Panc1 (cell line): ENCODE measurements at regions not wholly inside any gene's neighbourhood (a gene's known extent, or its start where the extent isn't known, plus 50 kb on each side); places are given as distances from the start of the nearest gene placed in this dataset.

Experiments used
- ATAC-seq: fragments of 200-7000 bp; cut with Tn5 transposase; 2 replicates; pipeline ENCODE4 v1.9.1; 2020; ENCODE audit warnings: mild to moderate bottlenecking, moderate library complexity
- BruUV-seq: library from RNA; stranded (reverse); fragments of 400-500 nt; replicated peaks from 2 replicates; lab custom pipeline; 2021; lab: Mats Ljungman, UMichigan
- CTCF ChIA-PET: fragments of 300-600 bp; sonication (Branson Sonifier 250); formaldehyde crosslinking; loops from one replicate; lab custom pipeline; 2022; ENCODE audit warnings: antibody characterized with exemption; lab: Charles Lee
- POLR2A ChIA-PET: fragments of 300-600 bp; sonication (Branson Sonifier 250); formaldehyde crosslinking; loops from one replicate; lab custom pipeline; 2022; ENCODE audit warnings: antibody characterized with exemption; lab: Charles Lee
- DNase-seq: peaks from one replicate; pipeline ENCODE4 v3.0.0-alpha.2; 2010; ENCODE audit warnings: low read depth, low spot score
- H3K27ac ChIP-seq: 2 replicates; pipeline ENCODE4 v1.5.1; 2011; ENCODE audit warnings: mild to moderate bottlenecking, low read length, inconsistent platforms
- H3K27me3 ChIP-seq: fragments of 200-500 bp; sonication (Bioruptor generic); 2 replicates; pipeline ENCODE4 v1.6.0; 2014; ENCODE audit warnings: low read length, inconsistent platforms; ENCODE audit not compliant: control insufficient read depth, insufficient read depth
- H3K36me3 ChIP-seq: fragments of 200-500 bp; sonication (Bioruptor generic); 2 replicates; pipeline ENCODE4 v1.5.1; 2014; ENCODE audit warnings: inconsistent platforms, mild to moderate bottlenecking, low read length, moderate library complexity; ENCODE audit not compliant: control insufficient read depth, insufficient read depth
- H3K4me1 ChIP-seq: 2 replicates; pipeline ENCODE4 v1.5.1; 2011; ENCODE audit warnings: inconsistent platforms, mild to moderate bottlenecking, low read length, moderate library complexity; ENCODE audit not compliant: control insufficient read depth, insufficient read depth
- H3K4me3 ChIP-seq, 2 experiments: 2 replicates each; pipeline ENCODE4 v1.5.1; 2011 to 2012; ENCODE audit warnings: low read depth in 2 of 2, low read length in 2 of 2, mild to moderate bottlenecking in 2 of 2, inconsistent platforms in 1 of 2, moderate library complexity in 1 of 2
- H3K9me3 ChIP-seq: fragments of 200-500 bp; sonication (Bioruptor generic); 2 replicates; pipeline ENCODE4 v1.5.1; 2014; ENCODE audit warnings: low read depth, mild to moderate bottlenecking, inconsistent platforms, low read length, moderate library complexity; ENCODE audit not compliant: control insufficient read depth, insufficient read depth
- CTCF ChIP-seq: fragments of 450-650 bp; IDR thresholded peaks from 2 replicates; pipeline ENCODE4 v1.5.1; 2017; ENCODE audit warnings: mild to moderate bottlenecking
- POLR2AphosphoS5 ChIP-seq: IDR thresholded peaks from 2 replicates; pipeline ENCODE4 v1.6.1; 2012; ENCODE audit warnings: mild to moderate bottlenecking, low read depth, low read length, moderate library complexity
- SIN3A ChIP-seq: IDR thresholded peaks from 2 replicates; pipeline ENCODE4 v1.6.1; 2012; ENCODE audit warnings: low read depth, mild to moderate bottlenecking, low read length, moderate library complexity, borderline replicate concordance; ENCODE audit not compliant: insufficient read depth
- TCF7L2 ChIP-seq: IDR thresholded peaks from 2 replicates; pipeline ENCODE4 v1.6.1; 2011; ENCODE audit warnings: mild to moderate bottlenecking, low read depth, low read length, inconsistent platforms
- in situ Hi-C: cut with HindIII; loops from 2 replicates; pipeline ENCODE4 v1.10.0; 2016; ENCODE audit warnings: low sequenced_read_pairs, low pct_unique_long_range_greater_than_20kb
- intact Hi-C: fragments of 100-400 bp; cut with micrococcal nuclease; formaldehyde crosslinking; loops from one replicate; pipeline ENCODE4 v1.10.0; 2022; ENCODE audit not compliant: unreplicated experiment
- TF ChIP-seq, protein P1 (sequence below), 2 experiments: IDR thresholded peaks; 2 replicates each; pipeline ENCODE4 v1.6.1; 2011 to 2012; ENCODE audit warnings: low read depth in 2 of 2, control low read depth in 1 of 2, low read length in 1 of 2, mild to moderate bottlenecking in 1 of 2, moderate library complexity in 1 of 2; ENCODE audit not compliant: insufficient read depth in 1 of 2

- CTCF ChIA-PET = no interaction called here
- H3K36me3 ChIP-seq = no peaks in the 10 kb centered on the region
- no peaks in the 10 kb centered on the region for H3K9me3 ChIP-seq
- POLR2A ChIA-PET = no interaction called here
- BruUV-seq = no TSS peak
- no peaks in the 10 kb centered on the region for H3K27me3 ChIP-seq
- TF ChIP-seq TCF7L2 (no peak), POLR2AphosphoS5 (no peak), CTCF (no peak), SIN3A (no peak)
- TF ChIP-seq, protein P1, sequence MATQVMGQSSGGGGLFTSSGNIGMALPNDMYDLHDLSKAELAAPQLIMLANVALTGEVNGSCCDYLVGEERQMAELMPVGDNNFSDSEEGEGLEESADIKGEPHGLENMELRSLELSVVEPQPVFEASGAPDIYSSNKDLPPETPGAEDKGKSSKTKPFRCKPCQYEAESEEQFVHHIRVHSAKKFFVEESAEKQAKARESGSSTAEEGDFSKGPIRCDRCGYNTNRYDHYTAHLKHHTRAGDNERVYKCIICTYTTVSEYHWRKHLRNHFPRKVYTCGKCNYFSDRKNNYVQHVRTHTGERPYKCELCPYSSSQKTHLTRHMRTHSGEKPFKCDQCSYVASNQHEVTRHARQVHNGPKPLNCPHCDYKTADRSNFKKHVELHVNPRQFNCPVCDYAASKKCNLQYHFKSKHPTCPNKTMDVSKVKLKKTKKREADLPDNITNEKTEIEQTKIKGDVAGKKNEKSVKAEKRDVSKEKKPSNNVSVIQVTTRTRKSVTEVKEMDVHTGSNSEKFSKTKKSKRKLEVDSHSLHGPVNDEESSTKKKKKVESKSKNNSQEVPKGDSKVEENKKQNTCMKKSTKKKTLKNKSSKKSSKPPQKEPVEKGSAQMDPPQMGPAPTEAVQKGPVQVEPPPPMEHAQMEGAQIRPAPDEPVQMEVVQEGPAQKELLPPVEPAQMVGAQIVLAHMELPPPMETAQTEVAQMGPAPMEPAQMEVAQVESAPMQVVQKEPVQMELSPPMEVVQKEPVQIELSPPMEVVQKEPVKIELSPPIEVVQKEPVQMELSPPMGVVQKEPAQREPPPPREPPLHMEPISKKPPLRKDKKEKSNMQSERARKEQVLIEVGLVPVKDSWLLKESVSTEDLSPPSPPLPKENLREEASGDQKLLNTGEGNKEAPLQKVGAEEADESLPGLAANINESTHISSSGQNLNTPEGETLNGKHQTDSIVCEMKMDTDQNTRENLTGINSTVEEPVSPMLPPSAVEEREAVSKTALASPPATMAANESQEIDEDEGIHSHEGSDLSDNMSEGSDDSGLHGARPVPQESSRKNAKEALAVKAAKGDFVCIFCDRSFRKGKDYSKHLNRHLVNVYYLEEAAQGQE (IDR thresholded peaks at IDR 0.05; ENCODE audit: insufficient read depth in 1 of 2, low read depth in 2 of 2, low read length in 1 of 2) = no peak
- H3K4me1 ChIP-seq = no peaks in the 10 kb centered on the region
- ATAC-seq = no peak
- in situ Hi-C loops = no loop called here
- intact Hi-C loops = no loop called here
- DNase-seq = no peak
- no peak overlapping the region for H3K4me3 ChIP-seq
- H3K27ac ChIP-seq = no peak overlapping the region
Measured at GRCh38 chr12:5213990-5214389, 170.3 kb downstream of the KCNA5 start.

DNA sequence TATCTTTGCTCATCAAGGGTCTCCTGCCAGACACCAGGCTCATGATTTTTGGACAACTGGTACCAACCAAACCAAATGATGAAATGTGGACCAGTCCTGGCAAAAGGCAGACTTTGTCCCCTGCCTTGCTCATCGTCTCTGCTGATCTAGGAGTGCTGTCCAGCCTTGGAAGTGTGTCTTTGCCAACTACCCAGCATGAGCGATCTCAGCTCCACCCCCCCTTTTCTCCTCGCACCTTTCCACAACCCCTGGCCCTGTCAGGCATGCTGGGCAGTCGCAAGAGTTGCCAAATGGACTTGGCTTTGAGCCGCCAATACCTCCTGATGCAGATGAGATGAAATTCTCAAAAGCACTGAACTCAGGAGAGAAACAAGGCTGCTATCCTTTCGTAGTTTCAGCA, 174.3 kb downstream of the KCNA5 start:
- POLR2A ChIA-PET = no interaction called here
- Histone ChIP-seq H3K27me3 (no peaks in the 10 kb centered on the region), H3K36me3 (no peaks in the 10 kb centered on the region)

More for the DNA sequence above, 174.3 kb downstream of the KCNA5 start:
- DNase-seq (no peak), ATAC-seq (no peak)
- intact Hi-C loops (no loop called here), in situ Hi-C loops (no loop called here)
- no peak for TF ChIP-seq SIN3A
- TF ChIP-seq TCF7L2 = no peak
- TF ChIP-seq, protein P1 (IDR thresholded peaks at IDR 0.05; ENCODE audit: insufficient read depth in 1 of 2, low read depth in 2 of 2, low read length in 1 of 2) = no peak
- no peak for TF ChIP-seq CTCF
- no peak for TF ChIP-seq POLR2AphosphoS5
- BruUV-seq = no TSS peak
- Histone ChIP-seq H3K27ac (no peak overlapping the region), H3K4me3 (no peak overlapping the region), H3K9me3 (no peaks in the 10 kb centered on the region), H3K4me1 (no peaks in the 10 kb centered on the region)
- CTCF ChIA-PET = no interaction called here
